ENCODE measurements at regions not wholly inside any gene's neighbourhood (a gene's known extent, or its start where the extent isn't known, plus 50 kb on each side); places are given as distances from the start of the nearest gene placed in this dataset.

DNA sequence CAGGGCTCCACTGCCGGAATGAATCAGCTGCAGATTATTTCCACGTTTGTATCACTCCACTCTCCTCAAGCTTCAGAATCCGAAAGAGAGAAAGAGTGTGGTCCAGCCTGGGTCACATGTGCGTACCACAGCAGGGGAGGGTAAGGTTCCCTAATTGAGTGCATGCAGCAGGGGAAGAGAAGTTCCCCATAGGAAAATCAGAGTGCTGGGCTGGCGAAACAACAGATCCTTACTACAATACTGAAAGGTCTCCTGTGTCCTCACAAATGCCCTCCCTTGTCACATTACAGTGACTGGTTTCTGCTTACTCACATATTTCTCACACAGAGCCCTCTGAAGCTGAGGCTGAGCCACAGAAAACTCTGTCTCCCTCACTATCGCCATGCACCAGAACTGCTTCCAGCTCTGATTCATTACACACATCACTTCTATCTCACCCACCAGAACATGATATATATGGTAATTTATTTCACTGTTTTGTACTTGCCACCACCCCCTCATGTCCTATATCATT, 532.2 kb upstream of the TUSC1 start:
- DNase-seq (no peak), ATAC-seq (no peak)
- Histone ChIP-seq H3K9me3 (no peaks in the 10 kb centered on the region), H3K27ac (no peak overlapping the region), H3K4me1 (no peaks in the 10 kb centered on the region), H3K27me3 (ENCODE audit: insufficient read depth in 3 of 3, low read length in 2 of 3) (no peaks in the 10 kb centered on the region), H3K4me3 (no peak overlapping the region), H3K36me3 (ENCODE audit: insufficient read depth in 1 of 2, low read depth in 1 of 2) (no peaks in the 10 kb centered on the region)
- 34 to 52% (median 35%) methylated on average over 6 of the region's 6 CpGs for WGBS, 3 donors
- no peak for TF ChIP-seq CTCF (IDR thresholded peaks at IDR 0.05)
- intact Hi-C loops (cut with DNase I): no loop called here

DNA sequence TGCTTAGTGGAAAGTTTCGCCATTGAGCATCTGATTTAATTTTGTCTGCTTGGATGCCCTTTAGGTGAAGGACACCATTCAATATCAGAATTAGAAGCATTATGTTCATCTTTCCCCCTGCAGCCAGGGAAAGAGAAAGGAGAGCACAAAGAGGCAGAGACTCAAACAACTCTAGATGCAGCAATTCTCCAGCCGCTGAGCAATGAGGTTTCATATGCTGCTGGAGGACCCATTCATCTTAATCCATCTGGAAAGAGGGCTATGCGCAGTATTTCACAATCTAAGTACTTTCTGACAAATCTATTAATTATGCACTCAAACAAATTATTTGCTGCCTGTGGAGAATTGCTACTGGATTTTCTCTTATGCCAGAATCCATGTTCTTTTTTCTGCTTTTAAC, 527.0 kb upstream of the TUSC1 start:
- H3K36me3 ChIP-seq (ENCODE audit: insufficient read depth in 1 of 2, low read depth in 1 of 2): no peaks in the 10 kb centered on the region
- WGBS, 3 donors: 77 to 87% (median 81%) methylated on average over 3 of the region's 3 CpGs
- H3K27me3 ChIP-seq (ENCODE audit: insufficient read depth in 3 of 3, low read length in 2 of 3): no peaks in the 10 kb centered on the region
- intact Hi-C loops (cut with DNase I): no loop called here
- H3K4me1 ChIP-seq: no peaks in the 10 kb centered on the region
- no peak overlapping the region for H3K27ac ChIP-seq
- DNase-seq (no peak), ATAC-seq (no peak)
- H3K4me3 ChIP-seq: no peak overlapping the region
- H3K9me3 ChIP-seq: no peaks in the 10 kb centered on the region
- no peak for TF ChIP-seq CTCF (IDR thresholded peaks at IDR 0.05)

DNA sequence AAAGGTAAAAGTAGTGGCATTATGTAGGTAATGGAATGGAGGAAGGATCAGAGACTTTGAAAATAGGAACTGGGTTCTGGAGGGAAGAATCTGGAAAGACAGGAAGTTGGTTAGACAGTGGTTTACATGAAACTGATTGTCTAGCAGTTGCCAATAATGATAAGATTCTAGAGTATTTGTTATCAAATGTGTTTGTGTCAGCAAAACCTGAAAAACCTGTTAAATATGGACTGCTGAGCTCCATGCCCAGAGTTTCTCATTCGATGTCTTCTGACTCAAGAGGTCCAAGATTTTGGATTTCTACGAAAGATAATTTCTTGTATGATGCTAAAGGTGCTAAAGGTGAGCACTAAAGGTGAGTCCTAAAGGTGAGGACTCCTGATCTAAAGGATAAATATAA, 515.0 kb upstream of the TUSC1 start:
- no peak overlapping the region for H3K27ac ChIP-seq
- H3K9me3 ChIP-seq: peaks cover 4% of the 10 kb centered on the region
- no peaks in the 10 kb centered on the region for H3K36me3 ChIP-seq (ENCODE audit: insufficient read depth in 1 of 2, low read depth in 1 of 2)
- WGBS, 3 donors: 84 to 93% (median 88%) methylated on average over 2 of the region's 2 CpGs
- no peaks in the 10 kb centered on the region for H3K4me1 ChIP-seq
- H3K4me3 ChIP-seq: no peak overlapping the region
- DNase-seq (no peak), ATAC-seq (no peak)
- no peaks in the 10 kb centered on the region for H3K27me3 ChIP-seq (ENCODE audit: insufficient read depth in 3 of 3, low read length in 2 of 3)
- TF ChIP-seq CTCF (IDR thresholded peaks at IDR 0.05): no peak
- intact Hi-C loops (cut with DNase I): no loop called here

DNA sequence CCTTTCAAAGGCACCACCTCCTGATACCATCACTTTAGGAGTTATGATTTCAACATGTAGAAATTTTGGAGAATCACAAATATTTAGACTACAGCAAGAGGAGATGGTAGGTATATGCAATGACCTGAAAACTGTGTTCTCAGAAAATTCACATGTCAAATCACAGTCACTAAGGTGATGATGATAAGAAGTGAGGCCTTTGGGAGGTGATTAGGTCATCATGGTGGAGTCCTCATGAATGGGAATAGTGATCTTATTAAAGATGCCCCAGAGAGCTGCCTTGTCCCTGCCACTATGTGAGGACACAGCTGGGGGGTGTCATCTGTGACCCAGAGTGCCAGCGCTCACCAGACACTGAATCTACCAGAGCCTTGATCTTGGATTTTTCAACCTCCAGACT, 513.5 kb upstream of the TUSC1 start:
- no peak for ATAC-seq
- intact Hi-C loops (cut with DNase I): no loop called here

More for the DNA sequence above, 513.5 kb upstream of the TUSC1 start:
- WGBS, 3 donors: 0 to 48% (median 43%) methylated on average over 1 of the region's 1 CpG
- no peak for TF ChIP-seq CTCF (IDR thresholded peaks at IDR 0.05)
- no peaks in the 10 kb centered on the region for H3K36me3 ChIP-seq (ENCODE audit: insufficient read depth in 1 of 2, low read depth in 1 of 2)
- H3K27me3 ChIP-seq (ENCODE audit: insufficient read depth in 3 of 3, low read length in 2 of 3): no peaks in the 10 kb centered on the region
- no peak overlapping the region for H3K27ac ChIP-seq
- no peak for DNase-seq
- no peak overlapping the region for H3K4me3 ChIP-seq
- no peaks in the 10 kb centered on the region for H3K4me1 ChIP-seq
- H3K9me3 ChIP-seq: peaks cover 4% of the 10 kb centered on the region

Data from psoas muscle (tissue), 7 donors.